Immature natural killer cell (primary cell): ENCODE measurements at regions not wholly inside any gene's neighbourhood (a gene's known extent, or its start where the extent isn't known, plus 50 kb on each side); places are given as distances from the start of the nearest gene placed in this dataset.

Experiments
- DNase-seq, 3 donors: peaks; one replicate each; pipeline ENCODE4 v3.0.0; 2022; ENCODE audit warnings: mixed read lengths in 1 of 3
- H3K27ac Mint-ChIP-seq, 6 donors: one replicate each; pipeline ENCODE4 v1.8.0; 2020; ENCODE audit warnings: mixed read lengths in 6 of 6, mild to moderate bottlenecking in 5 of 6, inconsistent platforms in 4 of 6, moderate library complexity in 3 of 6
- H3K27me3 Mint-ChIP-seq, 3 donors: one replicate each; pipeline ENCODE4 v1.8.0; 2020 to 2021; ENCODE audit warnings: low read depth in 3 of 3, mild to moderate bottlenecking in 3 of 3, mixed read lengths in 3 of 3, moderate library complexity in 3 of 3, inconsistent platforms in 1 of 3
- H3K36me3 Mint-ChIP-seq, 3 donors: one replicate each; pipeline ENCODE4 v1.8.0; 2020; ENCODE audit warnings: mixed read lengths in 3 of 3, inconsistent platforms in 2 of 3, mild to moderate bottlenecking in 2 of 3
- H3K4me1 Mint-ChIP-seq, 2 donors: one replicate each; pipeline ENCODE4 v1.8.0; 2020; ENCODE audit warnings: inconsistent platforms in 2 of 2, mild to moderate bottlenecking in 2 of 2, mixed read lengths in 2 of 2, moderate library complexity in 1 of 2
- H3K4me3 Mint-ChIP-seq, 5 donors: one replicate each; pipeline ENCODE4 v1.8.0; 2020; ENCODE audit warnings: mild to moderate bottlenecking in 5 of 5, mixed read lengths in 5 of 5, inconsistent platforms in 3 of 5, moderate library complexity in 3 of 5
- H3K9me3 Mint-ChIP-seq, 6 donors: one replicate each; pipeline ENCODE4 v1.8.0; 2020; ENCODE audit warnings: mild to moderate bottlenecking in 6 of 6, mixed read lengths in 6 of 6, inconsistent platforms in 4 of 6, moderate library complexity in 3 of 6

DNA sequence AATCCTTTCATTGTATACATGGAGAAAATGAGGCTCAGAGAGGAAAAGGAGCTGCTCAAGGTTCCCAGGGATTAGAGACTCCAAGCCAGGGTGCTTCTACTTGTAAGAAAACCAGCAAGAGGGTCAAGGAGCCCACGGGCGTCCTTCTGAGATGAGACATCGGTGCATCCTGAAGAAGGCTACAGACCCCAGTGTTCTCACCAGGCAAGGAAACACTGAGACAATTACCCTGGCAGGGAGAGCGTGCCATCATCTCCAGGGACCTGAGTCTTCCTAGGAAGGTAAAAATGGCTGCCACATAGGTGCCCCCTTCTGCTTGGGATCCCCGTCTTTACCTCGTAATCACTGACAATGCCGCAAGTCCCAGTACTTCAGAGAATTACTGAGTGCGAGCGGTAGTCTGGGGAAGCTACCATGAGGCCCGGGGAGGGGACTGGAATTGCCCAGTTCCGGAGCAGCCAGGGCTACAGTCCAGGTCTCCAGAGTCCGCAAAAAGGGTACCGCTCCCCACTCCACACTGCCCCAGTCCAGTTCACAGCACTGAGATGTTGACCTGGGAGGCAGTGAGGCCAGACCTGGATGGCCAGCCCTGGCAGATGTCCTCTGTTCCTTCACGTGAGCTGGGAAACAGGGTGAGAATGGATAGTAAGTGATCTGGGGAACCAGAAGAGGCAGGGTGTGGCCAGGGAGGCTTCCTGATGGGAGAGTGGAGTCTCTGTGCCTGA is 164.7 kb upstream of the SMAD3 start:
- no peak overlapping the region for H3K4me3 Mint-ChIP-seq
- H3K9me3 Mint-ChIP-seq, result peaks cover 0 to 2% (median 0%) of the 10 kb centered on the region in 6 donors
- H3K27ac Mint-ChIP-seq, result no peak overlapping the region
- H3K36me3 Mint-ChIP-seq, result no peaks in the 10 kb centered on the region
- H3K27me3 Mint-ChIP-seq, result peaks cover 4 to 11% (median 4%) of the 10 kb centered on the region in 3 donors
- DNase-seq, result no peak
- H3K4me1 Mint-ChIP-seq, result no peaks in the 10 kb centered on the region

DNA sequence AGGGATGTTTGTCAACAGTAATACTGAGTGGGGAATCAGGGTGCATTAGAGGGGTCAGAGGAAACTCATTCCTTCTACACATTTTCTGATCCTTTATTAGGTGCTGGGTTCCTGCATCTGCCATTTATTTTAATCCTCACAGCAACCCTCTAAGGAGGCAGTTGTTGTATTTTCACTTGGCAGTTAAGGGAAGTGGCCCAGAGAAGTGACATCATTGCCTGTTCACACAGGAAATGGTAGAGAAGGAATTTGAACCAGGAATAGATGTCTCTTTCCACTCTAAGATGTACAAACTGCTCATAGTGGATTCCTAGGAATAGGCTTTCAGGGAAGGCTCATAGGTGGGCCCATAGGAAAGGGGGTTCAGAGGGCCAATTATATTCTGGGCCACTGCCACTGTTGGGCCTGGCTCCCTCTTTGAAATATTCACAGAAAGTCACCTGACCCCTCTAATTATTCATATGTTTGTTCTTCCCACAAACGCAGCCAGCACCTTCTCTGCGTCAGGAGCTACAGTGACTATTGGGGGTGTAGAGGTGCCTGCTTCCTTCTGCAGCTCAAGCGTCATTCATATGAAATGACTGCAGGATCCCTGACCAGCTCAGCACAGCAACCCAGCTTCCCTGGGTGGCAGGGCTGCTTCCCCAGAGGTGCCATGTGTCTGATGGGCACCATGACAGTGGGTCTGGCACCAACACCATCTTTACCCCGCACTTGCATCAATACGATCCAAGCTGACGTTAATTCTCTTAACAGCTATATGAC is 163.9 kb upstream of the SMAD3 start:
- no peak for DNase-seq
- peaks cover 4 to 17% (median 7%) of the 10 kb centered on the region in 3 donors for H3K27me3 Mint-ChIP-seq
- H3K9me3 Mint-ChIP-seq, result peaks cover 0 to 2% (median under 1%) of the 10 kb centered on the region in 6 donors
- peaks cover 0 to 2% (median 0%) of the 10 kb centered on the region in 3 donors for H3K36me3 Mint-ChIP-seq
- H3K4me1 Mint-ChIP-seq, result no peaks in the 10 kb centered on the region
- H3K4me3 Mint-ChIP-seq, result no peak overlapping the region
- H3K27ac Mint-ChIP-seq, result no peak overlapping the region

DNA sequence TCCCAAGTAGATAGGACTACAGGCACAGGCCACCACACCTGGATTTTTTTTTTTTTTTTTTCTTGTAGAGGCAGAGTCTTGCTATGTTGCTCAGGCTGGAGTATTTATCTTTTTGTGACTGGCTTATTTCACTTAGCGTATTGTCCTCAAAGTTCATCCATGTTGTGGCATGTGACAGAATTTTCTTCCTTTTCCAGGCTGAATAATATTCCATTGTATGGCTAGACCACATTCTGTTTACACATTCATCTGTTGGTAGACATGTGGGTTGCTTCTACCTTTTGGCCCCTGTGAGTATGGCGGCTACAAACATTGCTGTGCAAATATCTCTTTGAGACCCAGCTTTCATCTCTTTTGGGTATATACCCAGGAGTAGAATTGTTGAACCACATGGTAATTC is 160.2 kb upstream of the SMAD3 start:
- DNase-seq, result no peak
- no peak overlapping the region for H3K27ac Mint-ChIP-seq
- no peaks in the 10 kb centered on the region for H3K4me1 Mint-ChIP-seq
- H3K27me3 Mint-ChIP-seq, result peaks cover 2 to 22% (median 7%) of the 10 kb centered on the region in 3 donors
- peaks cover 0 to 4% (median under 1%) of the 10 kb centered on the region in 6 donors for H3K9me3 Mint-ChIP-seq
- peaks cover 0 to 3% (median 0%) of the 10 kb centered on the region in 3 donors for H3K36me3 Mint-ChIP-seq
- no peak overlapping the region for H3K4me3 Mint-ChIP-seq

DNA sequence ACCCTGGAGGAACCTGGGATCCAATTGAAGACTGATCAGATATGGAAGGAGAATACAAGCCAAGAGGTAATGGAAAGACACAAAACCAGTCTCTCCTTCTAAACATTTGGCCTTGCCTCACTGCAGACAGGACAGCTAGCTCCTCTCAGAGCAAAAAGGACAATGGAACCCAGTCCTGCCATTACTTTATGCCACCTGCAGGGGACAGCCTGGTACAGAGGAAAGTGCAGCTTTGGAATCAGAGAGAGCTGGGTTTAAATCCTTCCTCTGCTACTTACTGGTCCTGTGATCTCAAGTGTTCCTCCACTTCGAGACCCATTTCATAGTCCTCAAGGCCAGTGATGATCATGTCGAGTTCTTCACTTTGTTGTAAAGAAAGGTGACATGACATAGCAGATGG is 159.4 kb upstream of the SMAD3 start:
- Mint-ChIP-seq H3K36me3 (peaks cover 0 to 3% (median 0%) of the 10 kb centered on the region in 3 donors), H3K27ac (no peak overlapping the region), H3K9me3 (peaks cover 0 to 4% (median under 1%) of the 10 kb centered on the region in 6 donors), H3K27me3 (peaks cover 4 to 27% (median 7%) of the 10 kb centered on the region in 3 donors), H3K4me1 (no peaks in the 10 kb centered on the region), H3K4me3 (no peak overlapping the region)
- no peak for DNase-seq

DNA sequence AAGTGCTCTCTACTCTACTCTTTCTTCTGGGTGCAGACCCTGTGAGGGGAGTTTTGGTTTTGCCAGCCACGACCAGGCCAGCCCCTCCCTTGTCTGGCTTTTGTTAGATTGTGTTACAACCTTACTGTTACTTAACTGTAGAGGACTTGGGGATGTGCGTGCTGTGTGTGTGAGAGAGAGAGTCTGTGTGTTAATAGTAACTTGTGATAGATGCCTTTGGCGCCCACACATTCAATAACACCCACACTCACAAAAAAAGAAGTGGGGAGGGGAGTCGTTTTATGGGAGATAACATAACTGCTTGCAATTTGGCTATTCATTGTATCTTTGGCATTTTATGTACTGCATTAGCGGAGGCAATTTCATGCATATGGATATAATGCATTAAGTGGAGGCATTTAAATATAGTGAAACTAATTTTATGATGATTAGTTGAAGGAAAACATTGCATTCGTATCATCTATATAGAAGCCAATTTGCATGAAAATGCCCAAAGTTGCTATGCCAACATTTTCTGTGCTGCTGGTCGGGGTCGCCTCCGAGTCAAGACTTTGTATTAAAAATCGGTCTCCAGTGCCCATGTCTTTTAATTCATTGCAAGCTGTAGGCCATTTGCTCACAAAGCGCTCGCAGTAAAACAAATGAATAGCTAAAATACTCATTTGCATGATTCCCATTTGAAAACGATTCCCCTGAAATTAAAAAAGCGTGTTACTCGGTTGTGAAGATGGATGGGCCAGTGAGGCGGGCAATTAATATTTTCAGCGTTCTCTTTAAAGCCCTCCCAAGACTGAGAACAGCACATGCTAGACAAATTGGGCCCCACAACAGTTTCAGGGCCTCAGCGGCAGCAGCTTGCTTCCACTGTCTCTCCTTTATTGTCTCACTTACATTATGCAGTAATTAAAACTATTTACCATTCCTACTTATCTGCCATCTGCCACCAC is 158.5 kb upstream of the SMAD3 start:
- Mint-ChIP-seq H3K4me1 (no peaks in the 10 kb centered on the region), H3K36me3 (peaks cover 0 to 3% (median 0%) of the 10 kb centered on the region in 3 donors), H3K4me3 (no peak overlapping the region), H3K27me3 (peaks cover 6 to 26% (median 7%) of the 10 kb centered on the region in 3 donors), H3K27ac (no peak overlapping the region), H3K9me3 (peaks cover 0 to 4% (median under 1%) of the 10 kb centered on the region in 6 donors)
- DNase-seq, result no peak

DNA sequence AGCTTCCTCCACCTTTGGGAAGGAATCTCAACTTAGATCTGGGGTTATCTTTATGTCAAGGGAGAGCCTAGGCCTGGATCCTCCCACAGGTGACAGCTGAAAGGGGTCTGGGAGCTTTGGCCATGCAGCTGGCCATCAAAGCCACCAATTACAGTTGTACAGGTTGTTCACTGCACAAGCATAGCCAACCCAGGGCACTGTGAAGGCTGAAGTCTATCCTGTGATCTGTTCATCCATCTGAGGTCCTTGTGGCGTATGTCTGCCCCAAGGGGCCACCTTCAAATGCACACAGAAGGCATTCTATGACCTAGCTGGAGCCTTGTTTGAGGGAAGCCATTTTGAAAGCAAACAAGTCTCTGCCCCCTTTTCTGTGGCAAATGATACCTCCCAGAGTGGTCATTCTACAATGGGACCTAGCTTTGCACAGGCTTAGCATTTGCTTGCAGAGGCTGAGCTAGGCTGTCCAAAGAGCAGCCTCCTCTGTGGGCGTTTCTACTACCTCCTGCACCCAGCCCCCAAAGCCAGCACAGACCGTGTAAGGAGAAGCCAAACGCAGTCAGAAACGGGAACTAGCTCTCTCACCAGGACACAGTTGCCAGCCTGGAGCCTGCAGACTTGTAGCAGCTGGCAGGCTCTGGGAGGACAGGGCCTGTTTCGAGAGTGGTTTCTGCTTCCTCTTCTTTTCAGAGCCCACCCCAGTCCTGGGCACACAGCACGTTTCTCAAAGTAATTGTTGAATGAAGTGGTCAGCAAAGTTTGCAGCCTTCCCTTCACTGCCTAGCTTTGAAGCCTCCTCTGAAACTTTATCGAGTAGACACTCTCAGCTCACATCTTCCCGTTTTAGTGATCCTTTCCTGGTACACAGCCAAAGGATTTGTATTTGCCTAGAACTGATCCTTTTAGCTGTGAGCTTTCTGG is 157.3 kb upstream of the SMAD3 start:
- no peak overlapping the region for H3K4me3 Mint-ChIP-seq
- no peak for DNase-seq
- H3K9me3 Mint-ChIP-seq, result peaks cover 0 to 4% (median under 1%) of the 10 kb centered on the region in 6 donors
- no peaks in the 10 kb centered on the region for H3K4me1 Mint-ChIP-seq
- peaks cover 6 to 28% (median 6%) of the 10 kb centered on the region in 3 donors for H3K27me3 Mint-ChIP-seq
- H3K27ac Mint-ChIP-seq, result no peak overlapping the region
- peaks cover 0 to 3% (median 0%) of the 10 kb centered on the region in 3 donors for H3K36me3 Mint-ChIP-seq

DNA sequence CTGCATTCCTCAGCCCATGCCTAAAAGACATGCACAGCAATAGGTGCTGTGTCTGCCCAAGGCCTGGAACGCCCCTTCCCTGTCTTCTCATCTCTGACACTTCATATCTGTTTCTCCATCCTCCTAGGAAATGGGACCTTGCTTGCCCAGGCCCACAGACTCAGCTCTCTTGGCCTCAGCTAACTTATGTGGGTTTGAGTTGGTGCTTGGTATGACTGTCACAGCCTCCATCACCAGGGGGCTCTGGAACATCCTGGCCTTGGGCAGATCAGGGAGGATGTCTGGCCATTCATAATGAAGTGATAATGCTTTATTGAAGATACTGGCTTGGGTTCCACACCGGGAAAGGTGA is 156.7 kb upstream of the SMAD3 start:
- Mint-ChIP-seq H3K9me3 (peaks cover 0 to 4% (median under 1%) of the 10 kb centered on the region in 6 donors), H3K4me1 (no peaks in the 10 kb centered on the region), H3K27ac (no peak overlapping the region), H3K27me3 (peaks cover 5 to 28% (median 6%) of the 10 kb centered on the region in 3 donors), H3K36me3 (peaks cover 0 to 3% (median 0%) of the 10 kb centered on the region in 3 donors), H3K4me3 (no peak overlapping the region)
- no peak for DNase-seq

DNA sequence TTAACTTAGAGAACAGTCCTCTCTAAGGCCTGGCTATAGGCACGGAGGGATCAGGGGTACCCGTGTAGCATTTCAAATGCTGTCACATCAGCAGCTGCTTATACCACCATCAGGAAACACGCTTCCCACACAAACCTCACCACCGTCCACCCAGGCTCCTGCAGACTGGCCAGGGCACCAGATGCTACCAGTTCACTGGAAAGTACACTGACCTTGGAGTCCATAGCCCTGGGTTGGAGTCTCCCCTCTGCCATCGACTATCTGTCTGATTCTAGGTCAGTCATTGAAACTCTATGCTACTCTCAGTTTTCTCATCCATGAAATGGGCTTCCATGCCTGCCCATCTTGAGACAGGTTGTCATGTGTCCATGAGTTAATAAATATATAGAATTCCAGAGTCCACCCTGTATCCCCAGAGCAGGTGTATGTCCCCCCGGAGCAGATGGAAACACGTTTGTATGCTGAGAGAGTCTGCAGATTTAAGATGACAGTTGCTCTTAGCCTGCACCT is 156.0 kb upstream of the SMAD3 start:
- H3K27me3 Mint-ChIP-seq, result peaks cover 5 to 28% (median 6%) of the 10 kb centered on the region in 3 donors
- H3K4me1 Mint-ChIP-seq, result no peaks in the 10 kb centered on the region
- H3K27ac Mint-ChIP-seq, result no peak overlapping the region
- H3K4me3 Mint-ChIP-seq, result no peak overlapping the region
- DNase-seq, result no peak
- H3K9me3 Mint-ChIP-seq, result peaks cover 0 to 4% (median 0%) of the 10 kb centered on the region in 6 donors
- H3K36me3 Mint-ChIP-seq, result peaks cover 0 to 3% (median 0%) of the 10 kb centered on the region in 3 donors

DNA sequence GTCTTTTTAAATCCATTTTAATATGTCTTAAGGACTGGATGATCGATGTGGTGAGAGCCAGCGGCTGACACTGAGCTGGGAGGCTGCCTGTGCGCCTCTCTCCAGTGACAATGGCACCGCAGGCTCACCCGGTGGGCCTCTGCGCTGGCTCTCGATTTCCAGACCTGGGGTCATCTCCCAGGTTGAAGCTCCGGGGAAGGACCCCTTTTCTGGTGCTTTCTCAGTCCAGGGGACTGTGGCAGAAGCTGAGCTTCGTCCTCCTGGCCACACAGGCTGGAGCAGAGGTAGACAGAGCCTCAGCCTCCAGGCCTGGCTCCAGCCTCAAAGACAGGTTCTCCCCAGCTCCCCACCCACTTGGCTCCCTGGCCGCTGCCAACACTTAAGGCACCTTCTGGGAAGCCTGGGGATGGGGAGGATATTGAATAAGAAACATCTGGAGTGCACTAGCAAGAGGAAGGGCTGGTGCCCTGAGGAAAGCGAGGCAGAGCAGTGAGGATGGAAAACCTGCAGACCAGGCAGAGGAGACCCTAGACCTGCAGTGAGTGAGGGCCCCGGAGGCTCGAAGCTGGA is 154.2 kb upstream of the SMAD3 start:
- H3K4me1 Mint-ChIP-seq, result no peaks in the 10 kb centered on the region
- DNase-seq, result no peak
- no peak overlapping the region for H3K27ac Mint-ChIP-seq
- H3K4me3 Mint-ChIP-seq, result no peak overlapping the region
- peaks cover 0 to 3% (median 0%) of the 10 kb centered on the region in 3 donors for H3K36me3 Mint-ChIP-seq
- peaks cover 5 to 17% (median 13%) of the 10 kb centered on the region in 3 donors for H3K27me3 Mint-ChIP-seq
- peaks cover 0 to 7% (median 0%) of the 10 kb centered on the region in 6 donors for H3K9me3 Mint-ChIP-seq

DNA sequence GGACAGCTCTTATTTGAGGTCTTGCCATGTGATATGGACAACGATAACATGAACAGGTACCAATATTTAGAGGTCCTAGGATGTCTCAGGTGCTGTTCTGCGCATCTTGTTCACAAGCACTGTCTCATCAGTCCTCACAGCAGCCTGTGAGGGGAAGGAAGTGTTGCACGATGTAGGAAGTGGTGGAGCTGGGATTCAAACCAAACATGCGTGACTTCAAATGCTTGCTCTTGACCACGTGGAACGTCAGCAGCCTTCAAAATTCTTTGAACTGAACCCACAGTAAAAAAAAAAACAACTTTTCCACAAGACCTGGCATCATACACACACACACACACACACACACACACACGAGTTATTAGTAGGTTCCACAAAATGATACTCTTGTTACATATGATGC is 153.4 kb upstream of the SMAD3 start:
- peaks cover 3 to 13% (median 11%) of the 10 kb centered on the region in 3 donors for H3K27me3 Mint-ChIP-seq

DNA sequence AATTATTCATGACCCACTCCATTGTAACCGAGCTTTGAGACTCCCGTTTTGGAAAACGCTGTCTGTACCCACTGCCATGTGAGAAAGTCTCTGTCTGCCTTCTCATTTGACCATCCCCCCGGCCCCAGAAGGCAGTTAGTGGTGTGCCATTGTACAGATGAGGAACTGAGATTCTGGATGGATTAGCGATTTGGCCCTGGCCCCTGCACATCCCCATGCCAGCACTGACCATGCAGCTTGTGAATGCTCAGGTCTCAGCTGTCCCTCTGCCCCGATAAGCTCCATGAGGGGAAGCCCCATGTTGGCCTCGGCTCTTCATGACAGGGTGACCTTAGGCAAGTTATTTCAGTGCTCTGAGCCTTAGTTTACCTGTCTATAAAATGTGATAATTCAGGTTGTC is 153.0 kb upstream of the SMAD3 start:
- Mint-ChIP-seq H3K36me3 (no peaks in the 10 kb centered on the region), H3K4me3 (no peak overlapping the region), H3K27ac (no peak overlapping the region), H3K27me3 (peaks cover 2 to 15% (median 11%) of the 10 kb centered on the region in 3 donors), H3K4me1 (no peaks in the 10 kb centered on the region), H3K9me3 (peaks cover 0 to 6% (median 3%) of the 10 kb centered on the region in 6 donors)
- no peak for DNase-seq

More for the DNA sequence above, 153.4 kb upstream of the SMAD3 start:
- no peak for DNase-seq
- H3K36me3 Mint-ChIP-seq, result no peaks in the 10 kb centered on the region
- H3K27ac Mint-ChIP-seq, result no peak overlapping the region
- no peak overlapping the region for H3K4me3 Mint-ChIP-seq
- peaks cover 0 to 4% (median 0%) of the 10 kb centered on the region in 6 donors for H3K9me3 Mint-ChIP-seq
- no peaks in the 10 kb centered on the region for H3K4me1 Mint-ChIP-seq

DNA sequence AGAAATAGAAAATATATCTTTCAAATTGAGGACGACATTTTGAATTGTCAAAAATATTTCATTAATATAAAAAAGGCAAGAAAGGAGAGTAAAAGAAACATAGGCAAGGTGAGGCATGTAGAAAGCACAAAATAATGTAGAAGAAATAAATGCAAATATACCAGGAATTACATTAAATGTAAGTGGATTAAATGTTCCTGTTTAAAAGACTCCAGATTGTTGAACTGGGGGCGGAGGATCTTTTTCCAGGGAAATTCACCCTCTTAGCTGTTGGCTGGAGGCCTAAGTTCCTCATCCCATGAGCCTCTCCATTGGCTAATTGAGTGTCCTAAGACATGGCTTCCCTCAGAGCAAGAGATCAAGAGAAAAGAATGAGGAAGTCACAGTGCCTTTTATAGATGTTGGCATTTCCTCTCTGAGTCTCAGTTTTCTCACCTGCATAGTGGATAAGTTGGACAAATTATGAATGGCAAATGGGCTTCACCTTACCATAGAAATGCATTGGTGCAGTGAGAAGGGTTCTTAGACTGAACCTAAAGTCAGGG is 147.4 kb upstream of the SMAD3 start:
- no peak overlapping the region for H3K27ac Mint-ChIP-seq
- no peak overlapping the region for H3K4me3 Mint-ChIP-seq
- DNase-seq, result no peak
- H3K36me3 Mint-ChIP-seq, result no peaks in the 10 kb centered on the region
- peaks cover 0 to 11% (median 4%) of the 10 kb centered on the region in 6 donors for H3K9me3 Mint-ChIP-seq
- peaks cover 0 to 11% (median 0%) of the 10 kb centered on the region in 3 donors for H3K27me3 Mint-ChIP-seq
- H3K4me1 Mint-ChIP-seq, result no peaks in the 10 kb centered on the region
